HG02943 (cell line): ENCODE measurements at regions not wholly inside any gene's neighbourhood (a gene's known extent, or its start where the extent isn't known, plus 50 kb on each side); places are given as distances from the start of the nearest gene placed in this dataset.

Experiments used
- ATAC-seq: cut with Tn5 transposase; IDR thresholded peaks from one replicate; pipeline ENCODE4 v1.9.1; 2021; ENCODE audit warnings: mild to moderate bottlenecking, low read depth, moderate library complexity; ENCODE audit not compliant: unreplicated experiment

GRCh38 chr4:134421734-134422133 is 220.1 kb upstream of the PABPC4L start:
- ATAC-seq: no peak

- no peak for ATAC-seq
Measured at GRCh38 chr4:134408897-134409296, 207.3 kb upstream of the PABPC4L start.

- no peak for ATAC-seq
Measured at GRCh38 chr4:134401798-134402197, 200.2 kb upstream of the PABPC4L start.

GRCh38 chr4:134393592-134393991 is 192.0 kb upstream of the PABPC4L start:
- ATAC-seq: no peak

GRCh38 chr4:134390319-134390718 is 188.7 kb upstream of the PABPC4L start:
- ATAC-seq: no peak

GRCh38 chr4:134388351-134388750 is 186.8 kb upstream of the PABPC4L start:
- ATAC-seq: no peak

- no peak for ATAC-seq
Measured at GRCh38 chr4:134382478-134383227, 181.1 kb upstream of the PABPC4L start.

- ATAC-seq: no peak
Measured at GRCh38 chr4:134375775-134376174, 174.2 kb upstream of the PABPC4L start.

- no peak for ATAC-seq
Measured at GRCh38 chr4:134365852-134366251, 164.3 kb upstream of the PABPC4L start.

GRCh38 chr4:134364928-134365327 is 163.3 kb upstream of the PABPC4L start:
- no peak for ATAC-seq

GRCh38 chr4:134345244-134345643 is 143.7 kb upstream of the PABPC4L start:
- ATAC-seq: no peak

- ATAC-seq: no peak
Measured at GRCh38 chr4:134343656-134344055, 142.1 kb upstream of the PABPC4L start.

- no peak for ATAC-seq
Measured at GRCh38 chr4:134343081-134343480, 141.5 kb upstream of the PABPC4L start.

- ATAC-seq: no peak
Measured at GRCh38 chr4:134337574-134337973, 136.0 kb upstream of the PABPC4L start.

- ATAC-seq: no peak
Measured at GRCh38 chr4:134328741-134329140, 127.2 kb upstream of the PABPC4L start.

GRCh38 chr4:134327274-134328122 is 125.9 kb upstream of the PABPC4L start:
- ATAC-seq: no peak

- no peak for ATAC-seq
Measured at GRCh38 chr4:134326866-134327265, 125.3 kb upstream of the PABPC4L start.

GRCh38 chr4:134324179-134324578 is 122.6 kb upstream of the PABPC4L start:
- no peak for ATAC-seq

- no peak for ATAC-seq
Measured at GRCh38 chr4:134320048-134320447, 118.5 kb upstream of the PABPC4L start.

- no peak for ATAC-seq
Measured at GRCh38 chr4:134313591-134313990, 112.0 kb upstream of the PABPC4L start.

- no peak for ATAC-seq
Measured at GRCh38 chr4:134309715-134310114, 108.1 kb upstream of the PABPC4L start.

- no peak for ATAC-seq
Measured at GRCh38 chr4:134308910-134309309, 107.3 kb upstream of the PABPC4L start.
